Stimulated activated naive CD8-positive, alpha-beta T cell treated with anti-CD3 and anti-CD28 coated beads, Interleukin-15, amount 100 ng/mL, for 72 hours (primary cell): ENCODE measurements at regions not wholly inside any gene's neighbourhood (a gene's known extent, or its start where the extent isn't known, plus 50 kb on each side); places are given as distances from the start of the nearest gene placed in this dataset.
A peak's percentile ranks its signal among the peaks of the same experiment; 100 is the strongest.
"Not testable (repeated sequence)": the region's sequence is repeated elsewhere in the genome, so short reads cannot be mapped to it uniquely, and the experiment has no call there.

Experiments used
- ATAC-seq: fragments of 150-1000 bp; cut with Tn5 transposase; 2 replicates; pipeline ENCODE4 v1.10.0; 2021; ENCODE audit warnings: mild to moderate bottlenecking, moderate library complexity
- DNase-seq, 2 donors: peaks; one replicate each; pipeline ENCODE4 v3.0.0; 2021 to 2022
- H3K27ac Mint-ChIP-seq, 2 donors: one replicate each; pipeline ENCODE4 v1.8.0; 2022; ENCODE audit warnings: mild to moderate bottlenecking in 2 of 2, mixed read lengths in 2 of 2, moderate library complexity in 2 of 2
- H3K27me3 Mint-ChIP-seq: one replicate; pipeline ENCODE4 v1.8.0; 2022; ENCODE audit warnings: mixed read lengths
- H3K4me1 Mint-ChIP-seq: one replicate; pipeline ENCODE4 v1.8.0; 2022; ENCODE audit warnings: mild to moderate bottlenecking, mixed read lengths
- H3K4me3 Mint-ChIP-seq, 2 donors: one replicate each; pipeline ENCODE4 v1.8.0; 2022; ENCODE audit warnings: mild to moderate bottlenecking in 2 of 2, mixed read lengths in 2 of 2, moderate library complexity in 1 of 2
- H3K9me3 Mint-ChIP-seq, 2 donors: one replicate each; pipeline ENCODE4 v1.8.0; 2022; ENCODE audit warnings: mixed read lengths in 2 of 2

- H3K4me3 Mint-ChIP-seq = no peak overlapping the region
- peaks cover 61% of the 10 kb centered on the region for H3K27me3 Mint-ChIP-seq
- H3K4me1 Mint-ChIP-seq = peaks cover 6% of the 10 kb centered on the region
- no peak overlapping the region for H3K27ac Mint-ChIP-seq
- ATAC-seq = no peak
- no peak for DNase-seq
- H3K9me3 Mint-ChIP-seq = no peaks in the 10 kb centered on the region
Measured at GRCh38 chr4:183801457-183802165, 103.5 kb upstream of the STOX2 start.

GRCh38 chr4:183806341-183806740 is 98.8 kb upstream of the STOX2 start:
- Mint-ChIP-seq H3K27me3 (peaks cover 18% of the 10 kb centered on the region), H3K4me3 (no peak overlapping the region), H3K4me1 (no peaks in the 10 kb centered on the region), H3K9me3 (no peaks in the 10 kb centered on the region), H3K27ac (no peak overlapping the region)
- ATAC-seq = no peak
- DNase-seq = no peak

GRCh38 chr4:183807420-183808096 is 97.5 kb upstream of the STOX2 start:
- Mint-ChIP-seq H3K4me3 (no peak overlapping the region), H3K27ac (no peak overlapping the region), H3K4me1 (no peaks in the 10 kb centered on the region), H3K27me3 (peaks cover 6% of the 10 kb centered on the region), H3K9me3 (no peaks in the 10 kb centered on the region)
- ATAC-seq = no peak
- DNase-seq = no peak

GRCh38 chr4:183808097-183808456 is 97.0 kb upstream of the STOX2 start:
- Mint-ChIP-seq H3K27ac (no peak overlapping the region), H3K4me1 (no peaks in the 10 kb centered on the region), H3K9me3 (no peaks in the 10 kb centered on the region), H3K27me3 (peaks cover under 1% of the 10 kb centered on the region), H3K4me3 (no peak overlapping the region)
- DNase-seq (no peak), ATAC-seq (no peak)

GRCh38 chr4:183812567-183812966 is 92.5 kb upstream of the STOX2 start:
- Mint-ChIP-seq H3K9me3 (no peaks in the 10 kb centered on the region), H3K4me3 (no peak overlapping the region), H3K27me3 (no peaks in the 10 kb centered on the region), H3K4me1 (no peaks in the 10 kb centered on the region), H3K27ac (no peak overlapping the region)
- DNase-seq (no peak), ATAC-seq (no peak)

- no peak for ATAC-seq
Measured at GRCh38 chr4:183814461-183814860, 90.6 kb upstream of the STOX2 start.

GRCh38 chr4:183816077-183816476 is 89.0 kb upstream of the STOX2 start:
- ATAC-seq = no peak
- no peaks in the 10 kb centered on the region for H3K27me3 Mint-ChIP-seq
- H3K4me1 Mint-ChIP-seq = no peaks in the 10 kb centered on the region
- no peak overlapping the region for H3K4me3 Mint-ChIP-seq
- no peak overlapping the region for H3K27ac Mint-ChIP-seq
- no peaks in the 10 kb centered on the region for H3K9me3 Mint-ChIP-seq
- no peak for DNase-seq

More at GRCh38 chr4:183814461-183814860, 90.6 kb upstream of the STOX2 start:
- H3K9me3 Mint-ChIP-seq = no peaks in the 10 kb centered on the region
- no peak for DNase-seq
- H3K27ac Mint-ChIP-seq = no peak overlapping the region
- no peaks in the 10 kb centered on the region for H3K4me1 Mint-ChIP-seq
- H3K27me3 Mint-ChIP-seq = no peaks in the 10 kb centered on the region
- H3K4me3 Mint-ChIP-seq = no peak overlapping the region

- H3K27me3 Mint-ChIP-seq = no peaks in the 10 kb centered on the region
- no peaks in the 10 kb centered on the region for H3K9me3 Mint-ChIP-seq
- no peaks in the 10 kb centered on the region for H3K4me1 Mint-ChIP-seq
- DNase-seq = no peak
- H3K27ac Mint-ChIP-seq = peak overlapping the region in 1 of 2 donors; percentile 53
- H3K4me3 Mint-ChIP-seq = no peak overlapping the region
- ATAC-seq = no peak
Measured at GRCh38 chr4:183816882-183817509, 88.1 kb upstream of the STOX2 start.

- not testable (repeated sequence) for H3K9me3 Mint-ChIP-seq, H3K4me3 Mint-ChIP-seq, H3K27ac Mint-ChIP-seq, H3K4me1 Mint-ChIP-seq, DNase-seq, ATAC-seq, H3K27me3 Mint-ChIP-seq
Measured at GRCh38 chr4:183818591-183818990, 86.5 kb upstream of the STOX2 start.

- H3K4me1 Mint-ChIP-seq = no peaks in the 10 kb centered on the region
- ATAC-seq = peak; percentile 35
- H3K27me3 Mint-ChIP-seq = no peaks in the 10 kb centered on the region
- no peaks in the 10 kb centered on the region for H3K9me3 Mint-ChIP-seq
- no peak for DNase-seq
- no peak overlapping the region for H3K27ac Mint-ChIP-seq
- no peak overlapping the region for H3K4me3 Mint-ChIP-seq
Measured at GRCh38 chr4:183821076-183821853, 83.8 kb upstream of the STOX2 start.

GRCh38 chr4:183823434-183823833 is 81.7 kb upstream of the STOX2 start:
- DNase-seq = no peak
- H3K4me1 Mint-ChIP-seq = peaks cover 7% of the 10 kb centered on the region
- no peak overlapping the region for H3K4me3 Mint-ChIP-seq
- no peak for ATAC-seq
- no peaks in the 10 kb centered on the region for H3K27me3 Mint-ChIP-seq
- no peaks in the 10 kb centered on the region for H3K9me3 Mint-ChIP-seq
- H3K27ac Mint-ChIP-seq = no peak overlapping the region

- DNase-seq (no peak), ATAC-seq (no peak)
- no peak overlapping the region for H3K27ac Mint-ChIP-seq
- H3K4me1 Mint-ChIP-seq = peaks cover 9% of the 10 kb centered on the region
- no peak overlapping the region for H3K4me3 Mint-ChIP-seq
- no peaks in the 10 kb centered on the region for H3K27me3 Mint-ChIP-seq
- no peaks in the 10 kb centered on the region for H3K9me3 Mint-ChIP-seq
Measured at GRCh38 chr4:183825346-183825745, 79.8 kb upstream of the STOX2 start.

GRCh38 chr4:183826461-183826860 is 78.6 kb upstream of the STOX2 start:
- DNase-seq = no peak
- Mint-ChIP-seq H3K4me1 (peaks cover 9% of the 10 kb centered on the region), H3K27me3 (no peaks in the 10 kb centered on the region), H3K27ac (no peak overlapping the region), H3K4me3 (no peak overlapping the region), H3K9me3 (no peaks in the 10 kb centered on the region)
- ATAC-seq = no peak

GRCh38 chr4:183828125-183828524 is 77.0 kb upstream of the STOX2 start:
- H3K4me1 Mint-ChIP-seq = peaks cover 14% of the 10 kb centered on the region
- ATAC-seq = no peak
- DNase-seq = no peak
- no peaks in the 10 kb centered on the region for H3K27me3 Mint-ChIP-seq
- H3K27ac Mint-ChIP-seq = peak overlapping the region in 1 of 2 donors; percentile 29
- no peak overlapping the region for H3K4me3 Mint-ChIP-seq
- no peaks in the 10 kb centered on the region for H3K9me3 Mint-ChIP-seq

- Mint-ChIP-seq H3K4me3 (no peak overlapping the region), H3K27ac (no peak overlapping the region), H3K27me3 (no peaks in the 10 kb centered on the region), H3K9me3 (no peaks in the 10 kb centered on the region), H3K4me1 (peaks cover 14% of the 10 kb centered on the region)
- no peak for DNase-seq
- no peak for ATAC-seq
Measured at GRCh38 chr4:183828839-183829238, 76.3 kb upstream of the STOX2 start.
